ENCODE measurements at regions not wholly inside any gene's neighbourhood (a gene's known extent, or its start where the extent isn't known, plus 50 kb on each side); places are given as distances from the start of the nearest gene placed in this dataset.

DNA sequence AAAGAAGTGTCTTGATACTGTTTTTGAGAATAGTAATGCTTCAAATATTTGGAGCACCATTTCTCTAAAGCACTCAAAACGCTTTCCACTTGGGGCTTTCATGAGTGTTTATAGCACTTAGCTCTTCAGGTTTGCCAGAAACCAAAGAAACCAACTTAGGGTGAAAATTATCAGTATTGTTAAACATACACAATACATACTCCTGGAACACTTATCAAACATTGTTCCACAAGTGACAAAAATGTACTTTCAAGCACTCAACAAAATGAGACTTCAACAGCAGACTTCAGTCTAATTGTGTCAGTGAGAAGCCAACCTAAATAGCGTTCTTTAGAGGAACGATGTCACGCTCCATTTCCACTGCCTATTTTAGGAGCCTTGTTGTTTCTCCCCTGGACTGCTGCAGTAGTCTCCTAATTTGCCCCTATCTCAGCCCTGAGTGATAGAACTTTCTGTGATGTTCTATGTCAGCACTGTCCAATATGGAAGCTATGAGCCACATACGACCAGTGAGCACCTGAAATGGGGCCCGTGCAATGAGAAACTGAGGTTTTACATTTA lies 461.3 kb downstream of the KIF16B start:
- Histone ChIP-seq H3K27me3 (peaks cover 0 to 12% (median 0%) of the 10 kb centered on the region in 7 donors), H3K4me3 (no peak overlapping the region), H3K36me3 (no peaks in the 10 kb centered on the region), H3K9me3 (no peaks in the 10 kb centered on the region), H3K27ac (no peak overlapping the region), H3K4me1 (peaks cover 0 to 21% (median 7%) of the 10 kb centered on the region in 9 donors)
- TF ChIP-seq CTCF (IDR thresholded peaks at IDR 0.05), result no peak
- intact Hi-C loops (cut with DNase I), result loop anchor here in 1 of 10 donors (10.0 kb wide), 1 partner anchor 107 kb away; no protein-coding TSS in a partner anchor
- DNase-seq (no peak), ATAC-seq (no peak)
- WGBS, 2 donors, result 54 to 63% methylated on average over 6 of the region's 6 CpGs

GRCh38 chr20:16111172-16111832 lies 461.9 kb downstream of the KIF16B start:
- no peaks in the 10 kb centered on the region for H3K36me3 ChIP-seq
- H3K9me3 ChIP-seq, result no peaks in the 10 kb centered on the region
- 88% methylated on average over 5 of the region's 5 CpGs for WGBS, 2 donors
- H3K27me3 ChIP-seq, result peaks cover 0 to 12% (median 0%) of the 10 kb centered on the region in 7 donors
- no peak overlapping the region for H3K4me3 ChIP-seq
- H3K27ac ChIP-seq, result no peak overlapping the region
- DNase-seq (no peak), ATAC-seq (no peak)
- intact Hi-C loops (cut with DNase I), result loop anchor here in 1 of 10 donors (10.0 kb wide), 1 partner anchor 107 kb away; no protein-coding TSS in a partner anchor
- no peak for TF ChIP-seq CTCF (IDR thresholded peaks at IDR 0.05)
- H3K4me1 ChIP-seq, result peaks cover 0 to 19% (median 5%) of the 10 kb centered on the region in 9 donors

DNA sequence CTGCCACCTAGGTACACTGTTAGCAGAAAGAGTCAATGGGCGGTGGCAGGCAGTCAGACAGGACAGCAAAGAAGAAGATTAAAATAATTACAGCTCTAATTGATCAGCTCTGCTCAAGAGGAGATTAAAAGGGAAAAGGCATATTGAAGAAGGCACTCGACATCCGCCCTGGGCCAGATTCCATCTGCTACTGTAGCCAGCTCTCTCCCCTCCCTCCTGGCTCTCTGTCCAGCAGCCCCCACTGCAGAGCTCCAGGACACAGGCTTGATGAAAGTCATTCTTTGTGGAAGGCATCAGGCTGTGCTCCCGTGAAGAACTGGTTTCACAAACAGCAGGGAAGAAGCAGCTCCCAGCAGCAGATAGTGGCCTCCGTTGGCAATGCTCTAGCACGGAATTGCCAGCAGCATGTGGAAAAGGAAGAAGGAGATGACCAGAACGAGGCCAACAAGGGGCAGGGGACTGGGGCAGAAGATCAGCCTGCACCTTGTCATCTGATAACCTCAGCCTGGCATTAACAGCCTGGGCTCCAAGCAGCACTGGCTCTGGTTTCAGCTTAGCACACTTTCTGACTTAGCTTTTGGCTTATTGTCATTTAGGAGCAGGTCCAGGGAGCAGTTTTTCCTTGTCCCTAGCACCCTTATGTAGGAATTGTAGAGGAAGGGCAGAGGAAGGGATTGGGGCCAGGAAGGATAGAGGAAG lies 465.9 kb downstream of the KIF16B start:
- Histone ChIP-seq H3K27me3 (peaks cover 0 to 6% (median 0%) of the 10 kb centered on the region in 7 donors), H3K36me3 (no peaks in the 10 kb centered on the region)
- WGBS, 2 donors, result 25 to 30% methylated on average over 7 of the region's 7 CpGs

More for the DNA sequence above, 465.9 kb downstream of the KIF16B start:
- intact Hi-C loops (cut with DNase I), result no loop called here
- peak in 1 of 8 donors; percentile 72 for ATAC-seq
- DNase-seq, result no peak
- TF ChIP-seq CTCF (IDR thresholded peaks at IDR 0.05), result no peak
- Histone ChIP-seq H3K4me1 (peaks cover 0 to 13% (median 0%) of the 10 kb centered on the region in 9 donors), H3K9me3 (peaks cover 0 to 6% (median 0%) of the 10 kb centered on the region in 11 donors), H3K4me3 (no peak overlapping the region), H3K27ac (no peak overlapping the region)

Data from heart right ventricle (tissue), 16 donors.